Kidney (tissue), 13 donors: ENCODE measurements at regions not wholly inside any gene's neighbourhood (a gene's known extent, or its start where the extent isn't known, plus 50 kb on each side); places are given as distances from the start of the nearest gene placed in this dataset.

Experiments used
- DNase-seq, 5 donors: peaks; one replicate each; pipeline ENCODE4 v3.0.0-alpha.2; 2013 to 2020
- FAIRE-seq: peaks from 2 replicates; lab custom pipeline; 2012; peaks lifted over from hg19 to GRCh38; lab: Jason Lieb, UNC
- H3K27ac ChIP-seq, 2 donors: one replicate each; pipeline ENCODE4 v1.7.0; 2013; ENCODE audit warnings: low read depth in 2 of 2, low read length in 2 of 2, inconsistent platforms in 1 of 2
- H3K27me3 ChIP-seq: one replicate; pipeline ENCODE4 v1.7.1; 2013; ENCODE audit warnings: low read length, inconsistent platforms; ENCODE audit not compliant: control insufficient read depth, insufficient read depth
- H3K36me3 ChIP-seq, 3 donors: one replicate each; pipeline versions ENCODE4 v1.7.0 to v1.7.1; 2013; ENCODE audit warnings: low read length in 3 of 3, control low read depth in 1 of 3, inconsistent platforms in 1 of 3; ENCODE audit not compliant: insufficient read depth in 3 of 3, control insufficient read depth in 2 of 3
- H3K4me1 ChIP-seq, 3 donors: one replicate each; pipeline versions ENCODE4 v1.7.0 to v1.7.1; 2013; ENCODE audit warnings: low read length in 3 of 3, inconsistent platforms in 1 of 3, low read depth in 1 of 3; ENCODE audit not compliant: control insufficient read depth in 2 of 3, insufficient read depth in 2 of 3
- H3K4me3 ChIP-seq, 3 donors: one replicate each; pipeline versions ENCODE4 v1.7.0 to v1.8.1; 2013; ENCODE audit warnings: low read length in 3 of 3, control low read depth in 1 of 3, inconsistent platforms in 1 of 3
- H3K9ac ChIP-seq, 3 donors: one replicate each; pipeline versions ENCODE4 v1.7.0 to v1.7.1; 2013; ENCODE audit warnings: low read length in 3 of 3, control low read depth in 1 of 3, inconsistent platforms in 1 of 3
- H3K9me3 ChIP-seq, 3 donors: one replicate each; pipeline versions ENCODE4 v1.7.0 to v1.7.1; 2013; ENCODE audit warnings: low read length in 3 of 3, control low read depth in 1 of 3, inconsistent platforms in 1 of 3; ENCODE audit not compliant: control insufficient read depth in 2 of 3, insufficient read depth in 1 of 3
- intact Hi-C: fragments of 100-400 bp; cut with DNase I; formaldehyde crosslinking; loops from one replicate; pipeline ENCODE4 v1.11.1; 2022
- TF ChIP-seq, protein P1 (sequence below): IDR thresholded peaks from 3 replicates; pipeline ENCODE4 v1.5.1; 2012; ENCODE audit warnings: mild to moderate bottlenecking, moderate library complexity, borderline replicate concordance; ENCODE audit not compliant: insufficient read depth; ENCODE audit errors: extremely low read depth
- donor health status: control.
- donor health status: control.
- donor health status: control.
- donor health status: control.
- donor health status: control.
- donor health status: DM: yes; HTN: yes; CAD: no.
- donor health status: Normal renal cell carcinoma (clear cell type).

GRCh38 chr15:39174332-39174731, 406.5 kb upstream of the THBS1 start:
- peak; percentile 38 for FAIRE-seq
- intact Hi-C loops, result no loop called here
- TF ChIP-seq, protein P1, sequence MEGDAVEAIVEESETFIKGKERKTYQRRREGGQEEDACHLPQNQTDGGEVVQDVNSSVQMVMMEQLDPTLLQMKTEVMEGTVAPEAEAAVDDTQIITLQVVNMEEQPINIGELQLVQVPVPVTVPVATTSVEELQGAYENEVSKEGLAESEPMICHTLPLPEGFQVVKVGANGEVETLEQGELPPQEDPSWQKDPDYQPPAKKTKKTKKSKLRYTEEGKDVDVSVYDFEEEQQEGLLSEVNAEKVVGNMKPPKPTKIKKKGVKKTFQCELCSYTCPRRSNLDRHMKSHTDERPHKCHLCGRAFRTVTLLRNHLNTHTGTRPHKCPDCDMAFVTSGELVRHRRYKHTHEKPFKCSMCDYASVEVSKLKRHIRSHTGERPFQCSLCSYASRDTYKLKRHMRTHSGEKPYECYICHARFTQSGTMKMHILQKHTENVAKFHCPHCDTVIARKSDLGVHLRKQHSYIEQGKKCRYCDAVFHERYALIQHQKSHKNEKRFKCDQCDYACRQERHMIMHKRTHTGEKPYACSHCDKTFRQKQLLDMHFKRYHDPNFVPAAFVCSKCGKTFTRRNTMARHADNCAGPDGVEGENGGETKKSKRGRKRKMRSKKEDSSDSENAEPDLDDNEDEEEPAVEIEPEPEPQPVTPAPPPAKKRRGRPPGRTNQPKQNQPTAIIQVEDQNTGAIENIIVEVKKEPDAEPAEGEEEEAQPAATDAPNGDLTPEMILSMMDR, result no peak

GRCh38 chr15:39176030-39176429, 404.8 kb upstream of the THBS1 start:
- no peak for FAIRE-seq
- H3K27me3 ChIP-seq, result no peaks in the 10 kb centered on the region
- no peak overlapping the region for H3K4me3 ChIP-seq
- no peak overlapping the region for H3K9ac ChIP-seq
- peaks cover 2 to 16% (median 9%) of the 10 kb centered on the region in 3 donors for H3K4me1 ChIP-seq
- no peak for DNase-seq
- TF ChIP-seq, protein P1, result no peak
- H3K9me3 ChIP-seq, result no peaks in the 10 kb centered on the region
- H3K27ac ChIP-seq, result no peak overlapping the region
- H3K36me3 ChIP-seq, result no peaks in the 10 kb centered on the region
- intact Hi-C loops, result no loop called here

More at GRCh38 chr15:39174332-39174731, 406.5 kb upstream of the THBS1 start:
- H3K4me3 ChIP-seq, result no peak overlapping the region
- H3K4me1 ChIP-seq, result peaks cover 2 to 16% (median 9%) of the 10 kb centered on the region in 3 donors
- no peaks in the 10 kb centered on the region for H3K36me3 ChIP-seq
- H3K9me3 ChIP-seq, result no peaks in the 10 kb centered on the region
- no peak overlapping the region for H3K9ac ChIP-seq
- H3K27ac ChIP-seq, result no peak overlapping the region
- DNase-seq, result no peak
- no peaks in the 10 kb centered on the region for H3K27me3 ChIP-seq

- no peak overlapping the region for H3K9ac ChIP-seq
- FAIRE-seq, result no peak
- DNase-seq, result no peak
- no peaks in the 10 kb centered on the region for H3K36me3 ChIP-seq
- TF ChIP-seq, protein P1, result no peak
- H3K27me3 ChIP-seq, result no peaks in the 10 kb centered on the region
- no peak overlapping the region for H3K4me3 ChIP-seq
- H3K9me3 ChIP-seq, result no peaks in the 10 kb centered on the region
- intact Hi-C loops, result no loop called here
- peaks cover 3 to 12% (median 6%) of the 10 kb centered on the region in 3 donors for H3K4me1 ChIP-seq
- H3K27ac ChIP-seq, result no peak overlapping the region
Measured at GRCh38 chr15:39177561-39177960, 403.3 kb upstream of the THBS1 start.

- Histone ChIP-seq H3K36me3 (no peaks in the 10 kb centered on the region), H3K4me1 (peaks cover 0 to 4% (median 0%) of the 10 kb centered on the region in 3 donors), H3K27me3 (no peaks in the 10 kb centered on the region), H3K9ac (no peak overlapping the region), H3K27ac (no peak overlapping the region), H3K9me3 (no peaks in the 10 kb centered on the region), H3K4me3 (no peak overlapping the region)
- no peak for DNase-seq
- TF ChIP-seq, protein P1, result no peak
- intact Hi-C loops, result no loop called here
- no peak for FAIRE-seq
Measured at GRCh38 chr15:39180030-39180429, 400.8 kb upstream of the THBS1 start.
